Prostate gland (tissue), 2 donors: ENCODE measurements at regions not wholly inside any gene's neighbourhood (a gene's known extent, or its start where the extent isn't known, plus 50 kb on each side); places are given as distances from the start of the nearest gene placed in this dataset.

Source experiments
- CTCF ChIP-seq, 4 experiments: fragments of 200-600 bp in 2 of 4; fragments of 450-650 bp in 2 of 4; sonication (generic) in 2 of 4; IDR thresholded peaks; 1 replicate in 3 of 4; 2 replicates in 1 of 4; pipeline ENCODE4 v1.5.1; 2016 to 2019; ENCODE audit warnings: antibody characterized with exemption in 4 of 4, mild to moderate bottlenecking in 2 of 4, moderate library complexity in 2 of 4
- POLR2A ChIP-seq: fragments of 450-650 bp; IDR thresholded peaks from one replicate; pipeline ENCODE4 v1.6.1; 2016; ENCODE audit warnings: antibody characterized with exemption, mild to moderate bottlenecking

DNA sequence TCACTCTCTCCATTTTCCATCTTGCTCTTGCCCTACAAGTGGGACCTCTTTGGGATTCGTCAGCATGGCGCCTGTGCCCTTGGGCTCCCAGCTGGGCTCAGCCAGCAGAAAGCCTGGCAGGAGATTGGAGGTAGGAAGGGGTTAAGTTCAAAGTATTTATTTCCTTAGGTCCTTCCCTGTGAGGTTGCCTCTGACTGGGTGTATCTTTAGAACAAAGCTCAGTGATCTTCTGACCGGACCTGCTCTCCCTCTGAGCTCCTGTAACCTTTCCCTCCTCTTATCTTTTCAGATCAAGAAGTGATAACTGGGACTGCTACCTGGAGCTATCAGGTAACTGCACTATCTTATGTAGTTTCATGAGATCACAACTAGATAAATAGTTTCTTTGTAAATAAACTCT lies 75.8 kb upstream of the ABCD3 start:
- no peak for TF ChIP-seq CTCF (IDR thresholded peaks at IDR 0.05)
- TF ChIP-seq POLR2A: no peak
